Psoas muscle (tissue), 7 donors: ENCODE measurements at regions not wholly inside any gene's neighbourhood (a gene's known extent, or its start where the extent isn't known, plus 50 kb on each side); places are given as distances from the start of the nearest gene placed in this dataset.

Source experiments
- ATAC-seq, 4 donors: fragments of 200-7000 bp; cut with Tn5 transposase; one replicate each; pipeline ENCODE4 v1.9.1; 2020; ENCODE audit warnings: moderate library complexity in 3 of 4, mild to moderate bottlenecking in 2 of 4
- DNase-seq, 2 donors: peaks; one replicate each; pipeline ENCODE4 v3.0.0-alpha.2; 2020
- H3K27ac ChIP-seq: fragments of 200-600 bp; one replicate; pipeline ENCODE4 v1.8.0; 2022
- H3K27me3 ChIP-seq, 3 donors: fragments of 200-600 bp in 1 of 3; one replicate each; pipeline versions ENCODE4 v1.6.1 to v1.8.0; 2013 to 2022; ENCODE audit warnings: low read length in 2 of 3, mild to moderate bottlenecking in 2 of 3, moderate library complexity in 1 of 3; ENCODE audit not compliant: insufficient read depth in 3 of 3
- H3K36me3 ChIP-seq, 2 donors: fragments of 200-600 bp in 1 of 2; one replicate each; pipeline versions ENCODE4 v1.6.1 to v1.8.0; 2013 to 2022; ENCODE audit warnings: low read depth in 1 of 2, mild to moderate bottlenecking in 1 of 2, moderate library complexity in 1 of 2; ENCODE audit not compliant: insufficient read depth in 1 of 2
- H3K4me1 ChIP-seq: fragments of 200-600 bp; one replicate; pipeline ENCODE4 v1.8.0; 2022
- H3K4me3 ChIP-seq: fragments of 200-600 bp; one replicate; pipeline ENCODE4 v1.8.0; 2022; ENCODE audit warnings: mild to moderate bottlenecking
- H3K9me3 ChIP-seq: fragments of 200-600 bp; one replicate; pipeline ENCODE4 v1.8.0; 2022
- CTCF ChIP-seq: fragments of 200-600 bp; IDR thresholded peaks from one replicate; pipeline ENCODE4 v1.8.0; 2022; ENCODE audit warnings: antibody characterized with exemption
- WGBS, 3 donors: extraction: QIAGEN DNeasy Blood & Tissue Kit; methylation state at CpG; one replicate each; pipeline versions ENCODE4 v1.1.6 to v1.1.7; 2013; 5-methylcytosine and 5-hydroxymethylcytosine counted together
- intact Hi-C, 2 donors: fragments of 100-400 bp; cut with DNase I; formaldehyde crosslinking; loops; one replicate each; pipeline versions ENCODE4 v1.11.0 to v1.14.2; 2022
- donor health status: healthy with polysubstance abuse.
- donor health status: DM: no; HTN: no; CAD: no; lungs with moderate emphysema.
- donor health status: Bipolar disorder and iron deficiency.
- donor health status: healthy.
- donor health status: DM: yes; HTN: yes; CAD: no.
- donor health status: DM: no; HTN: no; CAD: no.
- donor health status: DM: yes; HTN: yes; CAD: no.

- DNase-seq (no peak), ATAC-seq (no peak)
- no peak overlapping the region for H3K27ac ChIP-seq
- WGBS, 3 donors: 59 to 72% (median 61%) methylated on average over 3 of the region's 3 CpGs
- no peaks in the 10 kb centered on the region for H3K4me1 ChIP-seq
- TF ChIP-seq CTCF: no peak
- no peaks in the 10 kb centered on the region for H3K9me3 ChIP-seq
- intact Hi-C loops: no loop called here
- H3K4me3 ChIP-seq: no peak overlapping the region
- H3K36me3 ChIP-seq: no peaks in the 10 kb centered on the region
- no peaks in the 10 kb centered on the region for H3K27me3 ChIP-seq
Observed at GRCh38 chr1:106910798-106911197, 145.7 kb upstream of the PRMT6 start.

DNA sequence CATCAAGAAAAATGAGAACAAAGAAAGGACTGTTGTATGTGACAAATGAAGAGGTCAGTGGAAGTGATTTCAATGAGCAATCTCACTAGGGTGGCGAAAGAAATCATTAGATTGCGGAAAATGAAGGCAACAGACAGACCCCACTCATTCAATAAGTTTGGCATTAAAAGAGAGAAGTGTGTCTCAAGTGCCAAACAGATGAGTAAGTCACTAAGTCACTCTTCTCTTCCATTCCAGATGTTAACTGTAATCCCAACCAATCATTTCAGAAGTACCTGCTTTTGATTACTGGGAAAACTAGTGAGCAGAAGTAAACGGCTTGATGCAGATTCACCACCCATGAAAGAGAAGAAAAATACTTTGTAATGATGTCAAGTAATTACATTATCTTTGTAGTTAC is 144.3 kb upstream of the PRMT6 start:
- ATAC-seq: no peak
- intact Hi-C loops: no loop called here
- no peak for TF ChIP-seq CTCF

GRCh38 chr1:106921186-106921585 is 135.3 kb upstream of the PRMT6 start:
- no peaks in the 10 kb centered on the region for H3K27me3 ChIP-seq
- TF ChIP-seq CTCF: no peak
- intact Hi-C loops: no loop called here
- no peaks in the 10 kb centered on the region for H3K36me3 ChIP-seq
- ATAC-seq (no peak), DNase-seq (no peak)
- no peaks in the 10 kb centered on the region for H3K4me1 ChIP-seq
- no peak overlapping the region for H3K27ac ChIP-seq
- H3K9me3 ChIP-seq: no peaks in the 10 kb centered on the region
- H3K4me3 ChIP-seq: no peak overlapping the region

More for the DNA sequence above, 144.3 kb upstream of the PRMT6 start:
- no peak for DNase-seq
- no peaks in the 10 kb centered on the region for H3K36me3 ChIP-seq
- no peaks in the 10 kb centered on the region for H3K9me3 ChIP-seq
- 64 to 84% (median 83%) methylated on average over 3 of the region's 3 CpGs for WGBS, 3 donors
- H3K27me3 ChIP-seq: no peaks in the 10 kb centered on the region
- no peak overlapping the region for H3K4me3 ChIP-seq
- no peaks in the 10 kb centered on the region for H3K4me1 ChIP-seq
- H3K27ac ChIP-seq: no peak overlapping the region

- Histone ChIP-seq H3K27me3 (no peaks in the 10 kb centered on the region), H3K9me3 (no peaks in the 10 kb centered on the region), H3K4me3 (no peak overlapping the region), H3K27ac (no peak overlapping the region), H3K4me1 (no peaks in the 10 kb centered on the region), H3K36me3 (no peaks in the 10 kb centered on the region)
- no peak for TF ChIP-seq CTCF
- DNase-seq: no peak
- intact Hi-C loops: no loop called here
- ATAC-seq: no peak
- 73 to 80% (median 79%) methylated on average over 5 of the region's 5 CpGs for WGBS, 3 donors
Observed at GRCh38 chr1:106924360-106924759, 132.1 kb upstream of the PRMT6 start.

DNA sequence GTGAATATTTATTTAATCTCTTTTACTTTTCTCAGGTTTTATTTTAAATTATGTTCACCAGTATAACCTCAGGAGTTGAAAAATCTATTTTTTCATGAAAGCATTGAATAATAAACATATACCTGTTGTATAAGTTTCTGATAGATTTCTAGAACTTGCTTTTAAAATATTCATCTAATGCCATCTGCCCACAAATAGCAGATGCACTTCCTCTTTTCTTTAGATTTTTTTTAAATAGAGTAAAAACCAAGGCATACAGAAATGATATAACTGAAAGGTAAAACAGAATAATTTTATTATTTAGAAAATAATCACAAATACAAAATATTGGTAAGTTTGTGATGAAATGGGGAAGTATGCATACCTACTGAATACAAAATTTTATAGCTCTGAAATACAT is 130.7 kb upstream of the PRMT6 start:
- H3K9me3 ChIP-seq: no peaks in the 10 kb centered on the region
- ATAC-seq: no peak

More for the DNA sequence above, 130.7 kb upstream of the PRMT6 start:
- intact Hi-C loops: no loop called here
- no peak for DNase-seq
- H3K36me3 ChIP-seq: no peaks in the 10 kb centered on the region
- H3K27ac ChIP-seq: no peak overlapping the region
- no peaks in the 10 kb centered on the region for H3K27me3 ChIP-seq
- no peak overlapping the region for H3K4me3 ChIP-seq
- no peaks in the 10 kb centered on the region for H3K4me1 ChIP-seq
- no peak for TF ChIP-seq CTCF
